Stimulated activated naive CD4-positive, alpha-beta T cell (primary cell): ENCODE measurements at regions not wholly inside any gene's neighbourhood (a gene's known extent, or its start where the extent isn't known, plus 50 kb on each side); places are given as distances from the start of the nearest gene placed in this dataset.
A peak's percentile ranks its signal among the peaks of the same experiment; 100 is the strongest.
"Not testable (repeated sequence)": the region's sequence is repeated elsewhere in the genome, so short reads cannot be mapped to it uniquely, and the experiment has no call there.

Experiments
- DNase-seq, 6 experiments: peaks; one replicate each; lab custom pipeline; 2025; lab: John Stamatoyannopoulos, UW

DNA sequence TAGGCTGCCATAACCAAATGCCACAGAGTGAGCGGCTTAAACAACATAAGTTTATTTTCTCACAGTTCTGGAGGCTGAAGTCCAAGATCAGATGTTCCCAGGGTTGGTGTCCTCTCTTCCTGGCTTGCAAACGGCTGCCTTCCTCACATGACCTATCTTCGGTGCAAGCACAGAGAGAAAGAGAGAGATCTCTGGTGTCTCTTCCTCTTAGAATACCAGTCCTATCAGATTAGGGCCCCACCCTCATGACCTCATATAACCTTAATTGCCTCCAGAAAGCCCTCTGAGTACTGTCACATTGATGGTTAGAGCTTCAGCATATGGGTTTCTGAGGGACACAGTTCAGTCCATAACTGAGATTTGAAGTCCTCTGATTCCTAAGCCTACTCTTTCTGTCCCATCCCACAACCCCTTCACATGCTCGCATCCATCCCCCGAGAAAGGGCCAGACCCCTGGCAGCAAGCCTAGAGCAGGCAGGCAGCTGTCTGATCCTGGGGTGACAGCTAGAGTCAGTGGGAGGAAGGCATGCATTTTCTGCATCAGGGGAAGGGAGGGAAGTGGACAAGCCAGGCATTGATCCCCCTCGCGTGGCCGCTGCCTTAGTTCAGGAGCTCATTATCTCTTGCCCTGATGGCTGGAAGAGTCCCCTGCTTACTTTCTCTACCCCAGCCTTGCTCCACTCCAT, 114.1 kb downstream of the FAR1 start:
- DNase-seq = no peak

DNA sequence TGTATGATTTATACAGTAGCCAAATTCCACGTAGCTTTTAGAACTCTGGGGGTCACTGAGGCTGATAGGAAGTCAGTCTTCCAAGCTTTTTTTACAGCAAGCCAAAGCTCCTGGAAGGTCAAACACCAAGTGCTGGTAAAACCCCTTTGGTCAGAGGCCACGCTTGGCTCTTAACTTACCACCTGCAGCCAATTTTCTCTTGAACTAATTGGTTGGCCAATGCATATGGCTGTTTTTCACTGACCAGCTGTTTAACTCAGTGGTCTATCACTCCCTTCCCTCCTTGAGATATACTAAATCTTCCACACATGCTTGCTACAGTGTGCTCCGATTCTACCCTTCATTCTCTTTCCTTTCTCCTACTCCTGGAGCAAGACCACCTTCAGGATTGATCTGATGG, 116.0 kb downstream of the FAR1 start:
- DNase-seq = no peak

DNA sequence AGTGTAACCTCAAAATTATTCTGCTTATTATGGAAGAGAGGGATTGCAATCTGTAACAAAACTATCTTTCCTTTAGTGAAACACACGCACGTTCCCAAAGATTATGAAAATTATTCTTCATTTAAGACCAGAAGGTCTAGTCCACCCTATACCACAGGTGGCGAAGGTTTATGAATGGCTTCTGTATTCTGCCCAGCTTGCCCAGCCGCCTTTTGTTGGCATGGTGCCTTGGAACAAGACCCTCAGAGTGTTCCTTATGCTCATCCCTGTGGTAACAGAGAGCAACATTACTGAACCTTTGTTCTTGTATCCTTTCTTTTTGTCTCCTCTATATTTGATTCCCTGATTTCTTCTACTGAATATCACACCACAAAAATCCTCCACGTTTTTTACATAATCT, 116.4 kb downstream of the FAR1 start:
- DNase-seq = no peak

DNA sequence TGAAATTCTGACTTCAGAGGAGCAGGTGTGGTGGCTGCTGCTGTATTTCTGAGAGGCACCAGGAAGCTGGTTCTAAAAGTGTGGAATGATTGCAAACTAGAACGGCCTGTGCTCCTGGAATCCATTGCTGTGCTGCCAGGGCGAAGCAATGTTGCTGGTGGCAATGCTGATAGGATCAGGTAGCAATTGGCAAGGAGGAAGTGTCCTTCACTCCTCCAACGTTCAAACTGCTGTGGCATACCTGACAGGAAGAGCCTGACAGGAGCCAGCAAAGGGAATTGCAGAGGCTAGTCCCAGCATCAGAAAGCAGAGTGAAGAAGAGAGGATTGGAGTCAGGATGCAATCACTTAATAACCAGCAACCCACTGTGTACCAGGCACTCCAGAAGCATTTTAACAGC, 118.2 kb downstream of the FAR1 start:
- no peak for DNase-seq

DNA sequence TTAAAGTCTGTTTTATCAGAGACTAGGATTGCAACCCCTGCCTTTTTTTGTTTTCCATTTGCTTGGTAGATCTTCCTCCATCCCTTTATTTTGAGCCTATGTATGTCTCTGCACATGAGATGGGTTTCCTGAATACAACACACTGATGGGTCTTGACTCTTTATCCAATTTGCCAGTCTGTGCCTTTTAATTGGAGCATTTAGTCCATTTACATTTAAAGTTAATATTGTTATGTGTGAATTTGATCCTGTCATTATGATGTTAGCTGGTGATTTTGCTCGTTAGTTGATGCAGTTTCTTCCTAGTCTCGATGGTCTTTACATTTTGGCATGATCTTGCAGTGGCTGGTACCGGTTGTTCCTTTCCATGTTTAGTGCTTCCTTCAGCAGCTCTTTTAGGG, 129.1 kb downstream of the FAR1 start:
- DNase-seq = not testable (repeated sequence)

DNA sequence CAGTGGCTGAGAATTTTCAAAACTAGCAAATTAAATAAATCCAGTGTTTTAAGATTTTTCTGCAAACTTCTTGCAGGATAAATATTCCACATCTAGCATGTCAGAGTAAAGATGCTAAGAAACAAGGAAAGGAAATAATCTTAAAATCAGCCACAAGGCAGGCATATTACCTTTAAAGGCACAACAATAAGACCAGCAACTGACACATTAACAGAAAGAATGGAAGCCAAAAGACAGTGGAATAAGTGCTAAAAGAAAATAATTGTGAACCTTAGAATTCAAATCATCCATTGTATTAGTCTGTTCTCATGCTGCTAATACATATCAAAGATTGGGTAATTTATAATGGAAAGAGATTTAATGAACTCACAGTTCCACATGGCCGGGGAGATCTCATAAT, 132.4 kb downstream of the FAR1 start:
- DNase-seq = no peak

DNA sequence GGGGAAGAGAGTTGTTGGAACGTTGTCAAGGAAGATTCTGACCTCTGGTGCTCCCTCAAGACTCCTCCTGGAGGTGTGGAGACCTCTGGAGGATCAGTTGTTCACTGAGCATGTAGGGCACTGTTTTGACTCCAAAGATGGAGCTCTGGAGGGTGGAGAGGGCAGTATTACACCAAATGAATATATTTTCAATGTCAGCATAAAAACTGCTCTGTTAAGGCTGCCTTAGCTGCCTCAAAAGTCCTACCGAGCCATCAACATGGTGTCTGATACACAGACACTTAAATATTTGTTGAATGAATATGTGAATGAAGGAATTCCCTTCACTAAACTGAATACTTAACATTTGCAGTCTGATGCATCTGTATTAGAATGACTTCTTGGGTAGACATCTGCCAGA, 144.2 kb upstream of the SPON1 start:
- no peak for DNase-seq

DNA sequence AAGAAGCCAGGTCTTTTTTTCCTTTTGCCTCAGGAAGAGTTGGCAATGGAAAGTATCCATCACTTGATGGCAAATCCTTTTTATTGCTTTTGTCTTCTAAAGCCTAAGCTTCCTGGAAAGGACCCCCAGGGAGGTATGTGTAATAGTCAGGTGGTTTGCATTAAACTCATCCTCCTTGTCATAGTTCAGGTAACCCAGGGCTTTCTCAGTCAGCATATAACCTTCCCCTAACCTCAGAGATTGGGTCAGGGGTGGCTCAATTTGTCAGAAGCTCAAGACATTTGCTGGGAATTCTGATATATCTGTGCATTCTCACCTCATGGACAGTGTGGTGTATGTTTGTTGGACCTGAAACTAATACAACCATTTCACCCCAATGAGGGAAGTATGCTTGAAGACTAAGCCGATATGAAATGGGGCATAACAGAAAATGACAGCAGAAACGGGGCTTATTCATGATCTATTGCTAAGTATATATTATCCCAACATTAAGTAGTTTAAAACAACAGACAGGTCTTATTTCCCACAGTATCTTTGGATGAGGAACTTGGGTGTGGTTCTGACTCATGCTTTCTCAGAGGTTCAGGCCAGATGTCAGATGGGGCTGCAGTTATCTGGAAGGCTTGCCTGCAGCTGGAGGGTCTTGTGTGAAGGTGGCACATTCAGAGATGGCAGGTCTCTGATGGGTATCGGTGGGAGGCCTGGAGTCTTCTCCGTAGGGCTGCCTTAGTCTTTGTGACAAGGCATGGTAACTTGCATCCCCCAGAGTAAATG, 135.8 kb upstream of the SPON1 start:
- DNase-seq = no peak

DNA sequence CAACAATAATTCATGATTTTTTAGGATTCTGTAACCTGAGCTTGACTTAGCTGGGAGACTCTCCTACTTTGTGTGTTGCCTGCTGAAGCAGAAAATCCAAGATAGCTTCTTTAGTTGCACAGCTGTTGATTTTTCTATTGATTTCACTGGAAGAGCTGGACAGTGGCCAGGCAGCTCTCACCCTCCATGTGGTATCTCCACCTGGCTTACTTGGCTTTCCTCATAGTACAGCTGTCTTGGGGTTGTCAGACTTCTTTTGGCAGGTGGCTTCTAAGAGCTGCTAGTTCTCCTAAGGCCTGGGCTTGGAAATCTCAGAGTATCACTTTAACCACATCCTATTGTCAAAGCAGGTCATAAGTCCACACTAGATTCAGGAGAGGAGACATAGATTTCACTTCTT, 130.8 kb upstream of the SPON1 start:
- no peak for DNase-seq

DNA sequence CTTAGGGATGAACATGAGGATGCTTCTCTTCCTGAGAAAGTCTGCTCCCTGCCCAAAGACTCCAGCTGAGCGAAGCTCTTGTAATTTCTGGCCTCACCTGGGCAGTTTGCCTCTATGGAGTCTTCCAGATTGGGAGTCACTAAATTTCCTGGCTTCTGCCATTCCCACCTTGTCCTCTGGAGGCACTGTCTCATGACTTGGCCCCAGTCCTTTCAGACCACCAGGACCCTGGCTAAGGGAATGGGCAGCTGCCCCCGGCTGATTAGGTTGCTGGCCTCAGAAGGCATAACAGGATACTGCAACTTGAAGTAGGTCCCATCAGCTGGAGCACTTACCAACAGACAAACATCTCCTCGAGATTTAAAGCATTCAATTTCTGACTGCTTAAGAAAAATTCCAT, 128.1 kb upstream of the SPON1 start:
- no peak for DNase-seq

DNA sequence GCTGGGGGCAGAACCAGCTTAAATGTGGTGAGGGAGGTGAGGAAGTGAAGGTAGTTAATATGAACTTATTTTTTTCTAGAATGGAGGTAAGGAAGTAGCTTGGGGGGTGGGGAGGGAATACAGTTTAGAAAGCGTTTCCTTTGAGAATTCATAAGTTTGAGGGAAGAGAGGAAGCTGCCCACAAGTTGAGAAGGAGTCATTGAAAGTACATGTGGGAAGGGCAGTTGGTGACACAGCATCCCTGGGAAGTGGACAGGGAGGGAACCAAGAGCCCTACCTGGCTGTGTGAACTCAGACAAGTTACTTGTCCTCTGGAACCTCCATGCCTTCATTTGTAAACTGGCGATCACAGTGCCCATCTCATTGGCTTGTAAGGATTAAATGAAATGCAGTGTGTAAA, 125.9 kb upstream of the SPON1 start:
- no peak for DNase-seq

DNA sequence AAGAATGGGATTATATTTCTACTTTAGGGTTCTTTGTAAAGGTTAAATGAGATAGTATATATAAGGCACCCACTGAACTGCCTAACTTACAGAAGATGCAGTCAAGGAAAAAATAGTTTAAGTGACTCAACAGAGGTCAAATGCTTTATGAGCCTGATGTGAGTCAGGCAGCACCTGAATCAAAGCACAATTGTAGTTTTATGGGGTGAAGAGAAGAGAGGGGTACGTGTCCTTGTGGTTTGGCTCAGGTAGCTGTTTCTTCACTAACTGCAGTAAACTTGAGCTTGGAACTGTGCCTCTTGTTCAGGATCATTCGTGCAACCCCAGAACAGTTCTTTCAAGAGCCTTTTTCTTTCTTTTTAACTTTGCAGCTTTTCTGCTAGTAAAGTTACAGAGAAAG, 125.2 kb upstream of the SPON1 start:
- no peak for DNase-seq

DNA sequence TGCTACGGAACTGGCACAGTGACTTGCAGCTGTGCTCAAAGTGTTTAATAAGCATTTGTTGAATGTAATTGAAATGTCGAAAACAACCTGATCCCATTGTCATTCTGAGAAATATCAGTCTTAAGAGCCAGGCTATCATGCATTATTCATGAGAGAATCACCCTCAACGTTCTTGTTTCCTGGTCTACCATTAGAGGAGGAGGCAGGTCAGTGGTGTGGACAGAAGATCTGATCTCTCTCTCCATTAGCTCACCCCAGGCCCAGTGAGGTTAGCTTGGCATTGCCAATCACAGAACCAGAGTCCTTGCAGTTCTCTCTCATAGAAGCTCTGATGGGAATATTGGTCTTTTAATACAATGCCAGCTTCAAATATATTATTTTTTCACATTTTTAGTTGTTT, 121.1 kb upstream of the SPON1 start:
- no peak for DNase-seq

DNA sequence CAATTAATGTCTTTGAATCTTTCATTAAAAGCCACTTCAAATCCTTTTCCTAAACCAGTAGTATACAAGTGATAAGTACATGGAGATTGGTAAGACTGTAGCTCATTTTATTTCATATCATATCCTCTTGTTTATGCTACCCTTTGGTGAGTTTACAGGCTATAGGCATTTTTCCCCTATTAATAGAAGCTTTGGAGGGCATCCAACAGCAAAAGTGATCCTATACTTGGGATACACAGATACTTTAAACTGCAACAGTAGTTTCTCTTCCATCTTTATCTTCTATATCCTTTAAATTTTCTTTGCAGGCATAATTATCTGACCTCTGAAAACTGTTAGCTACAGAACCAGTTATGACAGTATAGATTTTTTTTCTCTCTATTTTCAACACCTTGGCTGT, 114.5 kb upstream of the SPON1 start:
- no peak for DNase-seq

DNA sequence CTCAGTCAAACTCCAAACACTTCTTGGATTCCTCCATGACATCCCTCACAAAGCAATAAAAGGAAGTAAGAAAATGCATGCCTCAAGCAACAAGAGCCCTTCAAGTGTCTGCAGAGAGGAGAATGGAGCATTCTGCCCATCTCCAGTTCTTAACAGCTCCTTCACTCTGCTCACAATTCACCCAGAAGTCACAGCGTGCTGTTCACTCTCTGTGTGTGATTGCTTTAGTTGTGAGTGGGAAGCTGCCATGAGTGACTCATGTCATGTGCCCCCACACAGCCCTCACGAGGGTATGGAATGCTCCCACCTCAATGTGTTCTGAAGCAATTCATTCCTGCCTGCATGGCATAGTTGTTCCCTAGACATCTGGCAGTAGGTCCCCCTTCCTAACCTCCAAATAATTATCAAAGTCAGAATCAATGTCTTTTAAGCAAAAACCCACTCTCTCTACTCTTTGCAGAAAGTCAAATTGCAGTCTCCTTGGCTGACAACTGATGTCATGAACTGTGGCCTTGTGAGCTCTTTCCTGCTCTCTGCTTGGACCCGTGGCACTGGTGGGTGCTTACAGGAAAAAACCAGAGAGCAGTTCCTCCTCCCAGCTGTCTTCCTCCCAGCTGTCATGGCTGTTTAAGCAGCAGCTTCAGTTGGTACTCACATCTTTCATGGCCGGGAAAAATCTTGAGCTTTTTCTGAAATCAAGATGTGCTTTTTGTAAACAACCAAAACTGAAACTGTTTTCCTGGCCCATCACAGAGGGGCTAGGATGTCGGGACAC, 112.1 kb upstream of the SPON1 start:
- DNase-seq = no peak

DNA sequence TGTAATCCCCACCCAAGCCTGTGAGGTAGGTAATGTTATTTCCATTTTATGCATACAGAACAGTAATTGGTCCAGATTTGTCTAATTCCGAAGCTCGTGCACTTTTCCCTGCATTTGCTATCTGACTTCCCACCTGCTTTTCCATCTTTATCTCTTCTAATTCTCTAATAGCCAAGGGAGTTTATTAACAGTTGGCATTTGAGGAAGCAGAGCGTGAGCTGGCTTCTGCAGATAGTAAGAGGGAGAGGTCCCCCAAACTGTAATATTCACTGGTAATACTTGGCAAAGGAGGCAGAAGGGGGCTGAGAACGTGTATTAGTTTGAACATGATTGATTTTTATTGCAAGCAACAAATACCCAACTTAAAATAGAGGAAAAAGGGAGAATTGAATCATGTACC, 110.8 kb upstream of the SPON1 start:
- no peak for DNase-seq

DNA sequence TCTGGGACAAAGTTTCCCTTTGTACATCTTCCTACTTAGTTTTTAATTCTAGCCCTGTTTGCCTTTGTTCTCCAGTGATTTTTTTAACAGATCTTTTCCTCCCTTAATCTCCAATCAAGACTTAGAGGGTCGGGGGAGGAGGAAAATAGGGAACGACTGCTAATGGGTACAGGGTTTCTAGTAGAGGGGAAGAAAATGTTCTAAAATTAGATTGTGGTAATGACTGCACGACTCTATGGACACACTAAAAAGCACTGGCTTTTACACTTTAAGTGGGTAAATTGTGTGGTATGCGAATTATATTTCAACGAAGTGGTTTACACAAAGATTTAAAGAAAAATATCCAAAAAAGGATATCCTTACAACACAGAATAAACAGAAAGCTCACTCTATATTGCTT, 110.0 kb upstream of the SPON1 start:
- no peak for DNase-seq

DNA sequence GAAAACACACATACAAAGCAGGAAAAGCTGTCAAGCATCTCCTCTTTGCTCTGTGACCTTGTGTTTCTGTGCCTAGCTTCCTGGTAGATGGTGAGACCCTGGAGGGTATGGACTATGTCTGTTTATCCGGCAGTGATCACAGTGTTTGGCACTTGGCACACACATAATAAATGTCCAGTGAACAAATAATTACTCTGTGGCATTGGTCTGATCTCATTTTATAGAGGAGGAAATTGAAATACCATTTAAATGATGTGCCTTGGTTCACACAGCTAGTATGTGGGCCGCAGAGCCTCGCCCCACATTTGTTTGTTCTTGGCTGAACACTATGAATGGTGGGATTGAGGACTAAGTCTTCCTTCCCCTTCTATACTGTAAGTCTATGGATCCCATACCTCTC, 104.7 kb upstream of the SPON1 start:
- DNase-seq = no peak

DNA sequence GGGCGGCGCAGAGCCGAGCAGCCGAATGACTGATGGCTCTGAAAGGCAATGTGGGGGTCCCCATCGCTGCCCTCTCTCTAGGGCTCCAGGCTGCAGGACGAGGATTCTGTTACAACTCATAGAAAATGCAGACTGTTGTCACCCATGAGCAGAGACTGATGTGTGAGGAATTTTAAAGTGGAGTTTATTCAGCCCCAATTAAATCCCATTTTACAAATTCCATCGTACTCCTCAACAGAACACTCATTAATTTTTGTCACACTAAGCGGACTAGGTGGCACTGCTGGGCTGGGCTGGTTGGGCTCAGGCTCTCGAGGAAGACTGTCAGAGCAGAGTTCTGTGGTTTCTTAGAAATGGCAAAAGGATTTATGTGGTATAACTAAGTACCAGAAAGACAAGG, 102.6 kb upstream of the SPON1 start:
- peak in 5 of 6 experiments; percentile 6 to 68 (median 52) for DNase-seq

DNA sequence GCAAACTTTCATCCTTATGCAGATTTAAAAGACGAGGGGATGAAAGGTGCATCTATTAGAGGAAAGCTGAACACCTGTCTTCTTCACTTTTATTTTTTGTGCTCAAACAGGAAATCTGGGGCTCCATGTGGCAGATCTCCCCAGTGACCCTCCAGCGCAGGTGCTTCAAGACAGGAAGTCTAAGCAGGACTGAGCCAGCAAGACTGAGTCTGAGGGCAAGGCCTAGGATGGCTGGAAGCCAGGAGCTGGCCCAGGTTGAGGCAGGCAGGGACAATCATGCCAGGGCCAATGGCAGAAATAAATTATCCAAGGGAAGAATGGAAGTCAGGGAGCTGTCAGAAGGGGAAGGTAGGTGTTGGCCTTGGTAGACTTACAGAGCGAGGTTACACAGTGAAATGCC, 101.1 kb upstream of the SPON1 start:
- DNase-seq = peak in 1 of 6 experiments; percentile 15

DNA sequence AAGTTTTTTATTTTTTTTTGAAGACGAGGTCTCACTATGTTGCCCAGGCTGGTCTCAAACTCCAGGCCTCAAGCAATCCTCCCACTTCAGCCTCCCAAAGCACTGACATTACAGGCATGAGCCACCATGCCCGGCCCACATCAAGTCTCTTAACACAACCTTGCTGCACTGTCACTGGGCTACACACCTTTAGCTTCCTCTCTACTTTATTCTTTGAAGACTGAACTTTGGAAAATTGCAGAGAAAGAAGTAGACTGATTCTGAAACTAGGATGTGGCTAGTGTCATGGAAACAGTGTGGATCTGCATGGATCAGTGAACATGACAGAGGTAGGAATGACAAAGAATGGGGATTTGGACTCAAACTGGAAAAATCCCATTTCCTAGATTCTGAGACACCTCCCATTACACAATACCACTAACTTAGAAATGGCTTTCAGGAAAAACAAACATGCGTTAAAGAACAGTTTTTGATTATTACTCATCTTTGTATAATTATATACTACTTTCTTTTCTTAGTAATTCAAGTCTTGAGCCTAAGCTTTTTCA, 99.6 kb upstream of the SPON1 start:
- DNase-seq = no peak

DNA sequence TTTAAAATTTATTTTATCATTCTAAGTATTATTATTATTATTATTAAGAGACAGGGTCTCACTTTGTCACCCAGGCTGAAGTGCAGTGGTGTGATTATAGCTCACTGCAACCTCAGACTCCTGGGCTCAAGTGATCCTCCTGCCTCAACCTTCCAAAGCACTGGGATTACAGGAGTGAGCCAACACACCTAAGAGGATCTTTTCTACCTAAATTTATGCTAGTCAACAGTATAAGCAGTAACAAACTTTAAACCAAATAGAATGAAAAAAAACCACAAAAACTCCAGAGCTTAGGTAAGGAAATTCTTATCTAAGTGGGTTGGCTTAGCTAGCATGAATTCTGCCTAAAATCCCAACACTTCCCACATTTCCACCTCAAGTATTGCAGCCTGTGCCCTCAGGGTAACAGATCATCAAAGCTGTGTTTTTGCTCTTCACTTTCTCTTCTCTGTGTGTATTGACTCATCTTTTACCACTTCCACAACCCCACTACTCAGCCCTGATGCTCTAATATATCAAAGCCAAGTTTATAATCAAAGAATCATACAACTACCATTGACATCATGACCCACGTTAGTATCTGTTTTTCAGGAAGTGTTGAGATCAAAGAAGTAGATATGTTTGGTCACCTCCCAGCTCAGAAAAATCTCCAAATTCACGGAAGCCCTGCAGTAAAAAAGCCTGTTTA, 93.7 kb upstream of the SPON1 start:
- DNase-seq = peak in 5 of 6 experiments; percentile 21 to 92 (median 83)
